ENCODE measurements at regions not wholly inside any gene's neighbourhood (a gene's known extent, or its start where the extent isn't known, plus 50 kb on each side); places are given as distances from the start of the nearest gene placed in this dataset.
"Not testable (repeated sequence)": the region's sequence is repeated elsewhere in the genome, so short reads cannot be mapped to it uniquely, and the experiment has no call there.

DNA sequence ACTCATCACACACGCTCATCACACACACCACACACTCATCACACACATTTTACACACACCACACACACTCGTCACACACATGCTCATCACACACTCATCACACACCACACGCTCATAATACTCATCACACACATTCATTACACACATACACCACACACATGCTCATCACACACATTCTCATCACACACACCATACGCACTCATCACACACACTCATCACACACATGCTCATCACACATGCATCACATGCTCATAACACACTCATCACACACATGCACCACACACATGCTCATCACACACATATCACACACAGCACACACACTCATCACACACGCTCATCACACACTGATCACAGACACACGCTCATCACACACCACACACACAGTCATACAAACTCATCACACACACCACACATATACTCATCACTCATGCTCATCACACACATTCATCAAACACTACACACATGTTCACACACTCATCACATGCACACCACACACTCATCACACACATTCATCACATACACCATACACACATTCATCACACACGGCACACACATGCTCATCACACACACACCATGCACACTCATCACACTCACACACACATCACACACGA is 247.1 kb upstream of the SGCG start:
- DNase-seq (ENCODE audit: insufficient read length, low spot score) (no peak), FAIRE-seq (no peak)
- TF ChIP-seq POLR2A (IDR thresholded peaks at IDR 0.05; ENCODE audit: low read depth, low read length) = no peak

DNA sequence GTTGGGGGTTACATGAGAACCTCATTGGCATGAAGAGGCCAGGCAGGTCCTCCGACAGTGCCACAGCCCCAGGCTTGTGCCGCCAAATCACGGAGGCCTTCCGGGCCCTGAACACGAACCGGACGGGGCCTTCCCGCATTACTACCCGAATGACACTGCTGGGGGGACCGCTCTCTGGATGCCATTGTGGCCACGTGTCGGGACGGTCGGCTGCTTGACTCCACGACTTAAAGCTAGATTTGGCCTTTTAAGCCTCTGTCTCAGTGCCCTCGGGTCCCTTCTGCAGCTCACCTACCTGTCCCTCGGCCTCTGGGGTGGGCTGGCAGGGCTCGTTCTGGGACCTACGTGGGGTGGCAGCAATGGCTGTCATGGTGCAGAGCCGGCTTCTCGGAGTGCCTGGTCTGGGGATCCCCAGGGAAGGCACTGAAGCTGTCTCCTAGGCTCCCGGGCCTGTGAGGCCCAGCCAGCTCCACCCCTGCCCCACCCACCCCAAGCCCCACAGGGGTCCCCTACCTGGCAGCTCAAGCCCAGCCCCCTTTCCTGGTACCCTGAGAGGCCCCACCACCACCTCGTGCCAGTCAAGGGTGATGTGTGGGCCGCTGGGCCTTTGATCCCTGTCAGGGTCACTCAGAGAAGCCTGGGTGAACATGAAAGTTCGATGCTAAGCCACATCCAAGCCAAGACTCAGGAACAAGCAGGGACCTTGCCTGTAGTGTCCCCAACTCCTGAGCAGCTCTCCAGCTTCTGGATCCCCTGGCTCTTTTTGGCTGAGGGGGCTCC is 245.8 kb upstream of the SGCG start:
- TF ChIP-seq POLR2A (IDR thresholded peaks at IDR 0.05; ENCODE audit: low read depth, low read length) = no peak

DNA sequence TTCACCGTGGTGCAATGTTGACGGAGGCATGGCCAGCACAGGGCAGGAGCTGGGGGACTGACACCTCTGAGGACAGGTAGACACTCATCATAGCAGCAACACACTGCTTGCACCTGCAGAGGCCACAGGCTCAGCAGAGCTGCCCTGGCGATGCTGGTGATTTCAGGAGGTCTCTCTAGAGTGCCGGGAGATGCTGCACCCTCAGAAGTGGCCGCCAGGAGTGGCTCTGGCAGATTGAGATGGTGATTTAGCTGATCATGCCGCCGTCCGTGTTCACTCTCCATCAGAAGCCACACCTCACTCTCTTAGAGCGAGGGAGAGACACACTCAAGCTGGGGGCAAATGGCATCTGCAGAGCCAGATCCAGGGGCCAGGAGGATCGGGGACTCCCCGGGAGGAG is 244.6 kb upstream of the SGCG start:
- DNase-seq (ENCODE audit: insufficient read length, low spot score) (no peak), FAIRE-seq (no peak)
- TF ChIP-seq POLR2A (IDR thresholded peaks at IDR 0.05; ENCODE audit: low read depth, low read length) = no peak

More for the DNA sequence above, 245.8 kb upstream of the SGCG start:
- DNase-seq (ENCODE audit: insufficient read length, low spot score) (no peak), FAIRE-seq (no peak)

DNA sequence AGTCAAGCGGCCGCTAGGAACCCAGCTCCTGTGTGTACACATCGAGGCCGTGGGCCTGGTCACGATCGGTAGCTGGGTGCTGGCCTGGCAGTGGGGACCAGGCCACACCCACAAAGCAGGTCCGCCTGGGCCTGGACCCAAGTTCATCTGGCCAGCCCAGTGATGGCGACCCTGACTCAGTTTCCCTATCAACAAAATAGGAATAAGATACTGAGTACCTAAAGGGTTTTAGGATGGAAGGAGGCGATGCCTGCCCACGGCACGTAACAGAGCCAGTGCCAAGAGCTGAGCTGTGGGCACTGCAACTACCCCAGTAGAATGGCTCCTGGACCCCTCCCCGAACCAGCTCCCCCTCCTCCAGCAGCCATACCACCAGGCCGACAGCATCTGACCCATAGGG is 243.5 kb upstream of the SGCG start:
- FAIRE-seq (no peak), DNase-seq (ENCODE audit: insufficient read length, low spot score) (no peak)
- no peak for TF ChIP-seq POLR2A (IDR thresholded peaks at IDR 0.05; ENCODE audit: low read depth, low read length)

DNA sequence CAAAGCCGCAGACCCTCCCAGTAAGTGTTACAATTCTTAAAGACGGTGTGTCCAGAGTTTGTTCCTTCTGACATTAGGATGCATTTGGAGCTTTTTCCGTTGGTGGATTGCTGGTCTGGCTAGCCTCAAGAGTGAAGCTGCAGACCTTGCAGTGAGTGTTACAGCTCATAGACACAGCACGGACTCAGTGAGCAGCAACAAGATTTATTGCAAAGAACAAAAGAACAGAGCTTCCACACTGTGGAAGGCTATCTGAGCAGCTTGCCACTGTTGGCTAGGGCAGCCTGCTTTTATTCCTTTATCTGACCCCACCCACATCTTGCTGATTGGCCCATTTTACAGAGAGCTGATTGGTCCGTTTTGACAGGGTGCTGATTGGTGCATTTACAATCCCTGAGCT is 242.8 kb upstream of the SGCG start:
- no peak for DNase-seq (ENCODE audit: insufficient read length, low spot score)
- no peak for FAIRE-seq
- no peak for TF ChIP-seq POLR2A (IDR thresholded peaks at IDR 0.05; ENCODE audit: low read depth, low read length)

DNA sequence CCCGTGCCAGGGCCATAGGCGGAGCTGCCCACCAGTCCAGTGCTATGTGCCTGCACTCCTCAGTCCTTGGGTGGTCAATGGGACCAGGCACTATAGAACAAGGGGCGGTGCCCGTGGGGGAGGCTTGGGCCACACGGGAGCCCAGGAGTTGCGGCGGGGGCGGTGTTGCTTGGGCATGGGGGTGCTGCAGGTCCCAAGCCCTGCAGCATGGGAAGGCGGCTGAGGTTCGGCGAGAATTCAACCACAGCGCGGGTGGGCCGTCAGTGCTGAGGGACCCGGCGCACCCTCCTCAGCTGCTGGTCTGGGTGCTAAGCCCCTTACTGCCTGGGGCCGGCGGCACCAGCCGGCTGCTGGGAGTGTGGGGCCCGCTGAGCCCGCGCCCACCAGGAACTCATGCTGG is 242.2 kb upstream of the SGCG start:
- FAIRE-seq = no peak
- TF ChIP-seq POLR2A (IDR thresholded peaks at IDR 0.05; ENCODE audit: low read depth, low read length) = no peak
- DNase-seq (ENCODE audit: insufficient read length, low spot score) = no peak

DNA sequence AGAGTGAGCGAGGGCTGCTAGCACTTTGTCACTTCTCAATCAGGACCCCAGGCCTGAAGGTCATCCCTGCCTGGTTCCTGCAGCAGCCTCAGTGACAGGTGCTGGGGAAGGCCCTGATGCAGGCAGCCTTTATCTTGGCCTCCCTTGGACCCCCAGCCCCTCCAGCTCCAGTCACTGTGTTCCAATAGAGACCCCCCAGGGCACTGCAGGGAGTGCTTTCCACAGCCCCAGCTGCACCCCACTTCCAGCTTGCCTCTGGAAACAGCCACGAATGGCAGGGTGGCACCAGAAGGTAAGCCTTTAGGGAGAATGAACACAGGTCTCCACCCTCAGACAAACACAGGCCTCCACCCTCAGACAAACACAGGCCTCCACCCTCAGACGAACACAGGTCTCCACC is 241.6 kb upstream of the SGCG start:
- no peak for TF ChIP-seq POLR2A (IDR thresholded peaks at IDR 0.05; ENCODE audit: low read depth, low read length)
- DNase-seq (ENCODE audit: insufficient read length, low spot score) (no peak), FAIRE-seq (no peak)

DNA sequence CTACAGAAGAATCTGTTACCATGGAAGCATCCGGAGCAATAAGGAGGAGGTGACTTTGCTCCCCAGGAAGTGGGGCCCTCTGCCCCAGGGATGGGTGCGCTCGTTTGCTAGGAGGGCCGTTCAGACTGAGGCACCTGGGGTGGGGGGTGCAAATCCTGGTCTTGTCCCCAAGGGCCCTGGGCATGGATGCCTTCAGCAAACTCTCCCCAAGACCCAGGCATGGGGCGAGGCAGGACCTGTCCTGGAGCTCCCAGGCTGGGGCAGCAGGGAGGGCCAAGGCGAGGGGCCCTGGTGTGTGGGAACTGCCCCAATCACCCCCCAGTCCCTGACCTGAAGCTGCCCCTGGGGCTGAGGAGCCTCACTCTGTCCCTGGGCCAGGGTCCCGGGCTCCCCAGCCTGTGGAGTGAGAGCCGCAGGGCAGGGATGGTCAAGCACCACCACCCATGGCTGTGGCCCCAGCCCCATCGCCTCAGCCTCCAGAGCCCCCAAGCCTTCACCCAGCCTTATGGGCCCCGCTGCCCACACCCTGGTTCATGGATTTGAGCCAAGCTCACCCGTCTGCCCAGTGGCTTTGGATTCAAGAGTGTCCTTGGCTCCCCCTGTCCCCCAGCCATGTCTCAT is 240.6 kb upstream of the SGCG start:
- no peak for DNase-seq (ENCODE audit: insufficient read length, low spot score)
- FAIRE-seq = no peak
- no peak for TF ChIP-seq POLR2A (IDR thresholded peaks at IDR 0.05; ENCODE audit: low read depth, low read length)

DNA sequence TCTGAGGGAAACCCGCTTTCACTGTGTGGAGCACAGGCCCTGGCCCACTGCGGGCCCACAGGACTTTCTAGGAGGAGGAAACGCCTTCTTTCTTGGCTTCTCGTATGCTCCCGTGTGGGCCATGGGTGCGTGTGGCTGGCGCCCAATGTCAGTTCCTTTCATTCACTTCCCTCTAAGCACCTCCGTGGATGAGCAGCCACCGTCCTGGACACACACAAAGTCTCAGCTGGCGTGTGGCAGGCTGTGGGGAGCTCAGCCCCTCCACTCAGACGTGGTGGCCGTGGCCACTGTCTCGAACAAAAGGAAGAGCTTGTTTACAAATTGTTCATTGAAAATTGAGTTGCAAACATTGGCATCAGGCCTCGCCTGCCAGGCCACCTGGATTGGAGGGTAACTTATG is 240.0 kb upstream of the SGCG start:
- FAIRE-seq (no peak), DNase-seq (ENCODE audit: insufficient read length, low spot score) (no peak)
- TF ChIP-seq POLR2A (IDR thresholded peaks at IDR 0.05; ENCODE audit: low read depth, low read length) = no peak

DNA sequence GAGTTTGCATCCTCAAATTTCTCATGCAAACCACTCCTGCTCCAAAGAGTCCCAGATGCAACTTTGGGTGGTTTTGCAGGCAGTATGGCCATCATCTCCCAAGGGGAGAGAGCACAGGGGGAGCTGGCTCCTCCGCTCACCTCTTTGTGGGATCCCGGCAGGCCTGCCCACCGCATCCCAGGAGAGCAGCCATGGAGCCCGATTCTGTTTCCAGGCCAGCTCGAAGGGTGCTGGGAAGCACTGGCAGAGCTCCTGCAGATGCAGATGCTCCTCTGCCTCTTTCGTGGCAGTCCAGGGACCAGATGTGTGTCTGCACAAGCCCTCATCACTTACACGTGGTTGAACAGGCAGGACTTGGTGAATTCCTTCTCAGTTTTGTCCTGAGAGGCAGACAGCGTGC is 239.3 kb upstream of the SGCG start:
- FAIRE-seq = not testable (repeated sequence)

DNA sequence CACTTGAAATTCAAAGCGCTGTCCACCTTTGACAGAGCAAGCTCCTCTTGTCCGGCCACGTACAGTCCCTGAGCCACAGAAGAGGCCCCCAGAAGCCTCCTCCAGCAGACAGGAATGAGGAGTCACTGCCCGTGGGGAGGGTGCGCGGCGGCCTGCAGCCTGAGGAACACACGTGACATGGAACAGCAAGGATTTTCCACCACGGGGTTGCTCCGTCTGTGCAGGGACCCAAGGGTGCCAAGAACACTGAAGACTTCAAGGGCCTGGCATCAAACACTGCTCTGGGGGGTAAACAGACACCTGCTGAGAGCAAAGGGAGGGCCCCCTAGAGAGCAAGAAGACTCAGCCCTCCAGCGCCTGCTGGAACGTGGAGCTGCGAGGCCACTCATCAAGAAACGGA is 237.9 kb upstream of the SGCG start:
- DNase-seq (ENCODE audit: insufficient read length, low spot score); FAIRE-seq: not testable (repeated sequence)

More for the DNA sequence above, 239.3 kb upstream of the SGCG start:
- DNase-seq (ENCODE audit: insufficient read length, low spot score) = not testable (repeated sequence)

DNA sequence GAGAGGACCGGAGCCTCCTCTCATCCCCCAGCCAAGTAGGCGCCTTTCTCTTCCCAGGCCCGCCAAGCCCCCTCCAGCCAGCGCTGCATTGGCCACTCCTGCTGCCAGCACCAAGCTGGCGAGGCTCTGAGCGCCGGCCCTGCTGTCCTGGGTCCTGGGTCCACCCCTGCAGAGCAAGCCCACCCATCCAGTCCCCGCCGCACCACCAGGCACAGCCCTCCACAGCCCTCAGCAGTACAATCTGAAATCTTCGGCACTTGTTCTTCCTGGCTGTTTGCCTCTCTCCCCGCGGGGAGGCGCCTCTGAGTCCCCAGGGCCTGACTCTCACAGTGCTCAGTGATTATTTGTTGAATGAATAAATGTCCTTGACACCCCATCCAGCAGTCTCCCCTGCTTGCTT is 236.4 kb upstream of the SGCG start:
- no peak for TF ChIP-seq POLR2A (IDR thresholded peaks at IDR 0.05; ENCODE audit: low read depth, low read length)
- no peak for FAIRE-seq
- DNase-seq (ENCODE audit: insufficient read length, low spot score) = no peak

DNA sequence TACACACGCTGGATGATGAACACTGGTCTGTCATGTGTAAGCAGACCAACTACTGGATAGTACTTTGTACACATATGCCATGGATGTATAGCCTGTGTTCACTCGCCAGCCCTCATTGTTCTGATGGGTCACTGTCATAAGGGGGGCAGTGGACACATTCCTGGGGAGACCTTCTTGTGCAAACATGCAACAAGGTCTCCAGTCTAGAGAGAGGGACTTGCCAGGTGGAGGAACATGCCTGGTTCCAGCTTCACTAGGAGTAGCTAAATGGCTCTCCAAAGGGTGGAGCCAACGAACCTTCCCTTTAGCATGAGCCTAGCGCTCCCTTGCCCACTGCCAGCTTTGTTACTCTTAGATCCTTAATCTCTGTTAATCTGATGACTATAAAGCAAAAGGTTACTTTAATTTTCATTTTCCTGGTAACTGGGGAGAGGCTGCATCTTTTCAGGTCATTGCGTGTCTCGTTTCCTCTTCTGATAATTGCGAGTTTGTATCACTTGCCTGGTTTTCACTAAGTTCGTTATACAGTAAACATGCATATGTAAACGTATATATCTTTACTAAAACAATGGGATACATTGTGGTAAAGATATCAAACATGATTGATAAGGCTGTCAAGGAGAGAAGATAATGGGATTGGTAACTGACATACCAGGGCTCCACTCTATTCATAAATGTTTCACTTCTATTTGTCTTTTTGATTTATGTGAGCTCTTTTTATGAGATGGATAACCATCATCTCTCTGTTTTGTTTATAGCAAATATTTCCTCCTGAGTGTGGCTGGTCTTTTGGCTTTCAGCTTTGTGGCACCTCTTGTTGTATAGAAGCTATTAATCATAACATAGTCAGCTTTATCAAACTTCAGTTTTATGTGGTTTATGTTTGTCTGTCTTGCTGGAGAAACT is 235.2 kb upstream of the SGCG start:
- FAIRE-seq (no peak), DNase-seq (ENCODE audit: insufficient read length, low spot score) (no peak)
- no peak for TF ChIP-seq POLR2A (IDR thresholded peaks at IDR 0.05; ENCODE audit: low read depth, low read length)

DNA sequence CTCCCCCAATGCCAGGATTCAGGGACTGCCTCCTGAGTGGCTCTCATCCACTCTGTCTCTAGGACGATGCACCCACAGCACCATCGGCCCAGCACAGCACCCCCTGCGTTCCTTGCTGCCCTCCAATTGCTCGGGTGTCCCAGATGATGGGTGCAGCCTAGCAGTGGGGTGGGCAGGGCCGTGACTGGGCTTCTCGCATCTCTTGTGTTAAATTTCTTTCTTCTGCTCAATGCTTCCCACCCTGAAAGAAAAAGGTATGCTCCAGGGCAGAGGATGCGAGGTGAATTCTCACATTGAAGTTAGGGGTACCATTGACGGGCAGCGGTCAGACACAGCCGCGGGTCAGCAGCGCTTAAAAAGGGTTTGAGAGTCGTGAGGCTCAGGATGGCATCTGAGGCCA is 232.4 kb upstream of the SGCG start:
- no peak for DNase-seq (ENCODE audit: insufficient read length, low spot score)

DNA sequence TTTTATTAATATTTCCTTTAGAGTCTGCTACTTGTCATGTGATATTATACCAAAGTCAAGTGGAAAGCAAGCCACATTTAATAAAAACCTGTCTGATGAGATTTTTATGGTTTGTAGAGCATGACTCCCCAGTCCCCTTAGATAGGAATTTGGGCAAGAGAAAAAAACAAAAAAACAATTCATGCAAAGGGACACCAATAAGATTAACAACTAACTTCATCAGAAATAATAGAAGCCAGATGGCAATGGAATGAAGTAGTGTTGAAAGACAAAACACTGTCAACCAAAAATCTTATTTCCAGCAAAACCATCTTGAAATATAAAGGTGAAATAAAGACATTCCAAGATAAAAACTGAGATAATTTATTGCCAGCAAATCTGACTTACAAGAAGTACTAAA is 228.8 kb upstream of the SGCG start:
- FAIRE-seq; DNase-seq (ENCODE audit: insufficient read length, low spot score): not testable (repeated sequence)

More for the DNA sequence above, 232.4 kb upstream of the SGCG start:
- no peak for FAIRE-seq
- no peak for TF ChIP-seq POLR2A (IDR thresholded peaks at IDR 0.05; ENCODE audit: low read depth, low read length)

DNA sequence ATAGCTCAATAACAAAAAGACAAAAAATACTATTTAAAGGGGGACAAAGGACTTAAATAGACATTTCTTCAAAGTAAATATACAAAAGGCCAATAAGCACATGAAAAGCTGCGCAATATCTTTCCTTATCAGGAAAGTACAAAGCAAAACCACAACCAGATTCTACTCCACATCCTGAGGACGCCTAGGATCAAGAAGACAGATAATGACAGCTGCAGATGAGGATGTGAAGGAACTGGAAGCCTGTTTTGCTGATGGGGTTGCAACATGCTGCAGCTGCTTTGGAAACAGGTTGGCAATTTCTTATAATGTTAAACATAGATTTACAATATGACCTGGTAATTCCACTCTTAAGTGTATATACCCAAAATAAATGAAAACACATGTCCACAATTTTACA is 225.6 kb upstream of the SGCG start:
- not testable (repeated sequence) for FAIRE-seq; DNase-seq (ENCODE audit: insufficient read length, low spot score)

DNA sequence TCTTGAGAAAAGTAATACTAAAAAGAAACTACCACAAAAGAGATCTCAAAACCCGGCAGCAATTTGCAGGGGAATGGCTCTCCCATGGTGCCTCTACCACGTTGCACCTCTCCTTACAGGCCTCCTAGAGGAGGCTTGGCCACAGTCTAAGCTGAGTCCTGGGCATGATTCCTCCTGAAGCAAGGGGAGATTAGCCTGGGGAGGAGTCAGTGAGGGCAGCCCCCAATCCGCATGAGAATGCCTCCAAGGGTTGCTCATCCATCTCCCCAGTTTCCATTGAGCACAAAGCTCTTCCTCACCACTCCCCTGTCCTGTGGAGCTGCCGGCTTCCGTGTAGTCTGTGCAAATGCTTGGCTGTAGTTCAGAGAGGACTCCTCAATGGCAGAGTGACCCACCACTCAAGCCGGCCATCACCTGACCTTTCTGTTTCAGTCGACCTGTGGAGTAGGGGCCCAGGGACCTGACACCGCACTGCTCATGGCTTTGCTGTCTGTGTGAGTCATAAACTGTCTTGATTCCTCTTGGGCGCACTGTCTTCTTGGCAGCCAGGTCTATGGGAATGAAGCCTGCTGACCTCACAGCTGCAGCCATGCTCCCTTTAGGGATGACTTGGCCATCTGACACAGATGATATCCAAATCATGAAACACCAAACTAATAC is 224.2 kb upstream of the SGCG start:
- DNase-seq (ENCODE audit: insufficient read length, low spot score); FAIRE-seq: not testable (repeated sequence)

DNA sequence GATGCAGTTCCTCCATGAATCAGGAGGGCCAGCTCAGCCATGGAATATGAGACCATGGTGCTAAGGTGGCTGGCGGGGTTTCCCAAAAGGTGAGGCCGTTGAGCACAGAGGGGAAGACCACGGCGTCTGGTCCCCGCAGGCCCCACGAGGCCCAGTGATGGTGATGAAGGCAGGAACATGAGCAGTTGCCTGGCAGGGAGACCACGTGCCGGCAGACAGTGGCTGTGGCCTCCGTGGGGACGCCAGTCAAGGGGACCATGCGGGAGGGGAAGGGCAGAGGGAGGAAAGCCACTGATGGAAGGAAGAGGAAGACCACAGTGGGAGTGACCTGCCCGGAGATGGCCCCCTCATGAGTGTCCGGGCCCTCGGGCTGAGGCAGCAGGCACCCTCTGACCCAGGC is 220.9 kb upstream of the SGCG start:
- not testable (repeated sequence) for DNase-seq (ENCODE audit: insufficient read length, low spot score); FAIRE-seq
